NT2/D1 (cell line): ENCODE measurements at regions not wholly inside any gene's neighbourhood (a gene's known extent, or its start where the extent isn't known, plus 50 kb on each side); places are given as distances from the start of the nearest gene placed in this dataset.

Source experiments
- YY1 ChIP-seq: IDR thresholded peaks from 2 replicates; pipeline ENCODE4 v1.6.1; 2011; ENCODE audit not compliant: insufficient read length, insufficient read depth
- ZNF274 ChIP-seq: IDR thresholded peaks from 2 replicates; pipeline ENCODE4 v1.6.1; 2011; ENCODE audit warnings: mild to moderate bottlenecking, low read depth, low read length

DNA sequence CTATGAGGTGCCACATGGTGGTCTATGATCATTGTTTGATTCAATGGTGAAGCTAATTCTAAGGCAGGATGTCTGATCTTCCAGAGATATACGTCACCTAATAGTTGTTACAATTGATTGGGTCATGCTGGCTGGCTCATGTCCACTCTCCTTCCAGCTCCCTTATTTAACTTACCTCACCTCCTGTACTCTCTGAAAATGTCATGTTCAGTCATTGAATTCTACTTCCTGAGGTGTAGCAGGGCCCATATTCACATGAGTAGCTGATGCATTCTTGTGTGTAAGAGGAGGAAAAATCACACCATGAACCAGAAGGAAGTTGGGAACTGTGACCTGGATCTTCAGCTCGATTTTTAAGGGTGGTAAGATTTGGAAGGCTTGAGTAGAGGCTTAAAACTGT is 795.8 kb downstream of the QKI start:
- TF ChIP-seq YY1 (no peak), ZNF274 (no peak)
